A673 (cell line): ENCODE measurements at regions not wholly inside any gene's neighbourhood (a gene's known extent, or its start where the extent isn't known, plus 50 kb on each side); places are given as distances from the start of the nearest gene placed in this dataset.

Experiments
- EZH2 ChIP-seq: fragments of 200-600 bp; sonication (generic); IDR thresholded peaks from 2 replicates; pipeline ENCODE4 v1.6.1; 2017; ENCODE audit warnings: borderline replicate concordance, low read depth, mild to moderate bottlenecking, mixed read lengths, antibody characterized with exemption, low read length; ENCODE audit not compliant: poor library complexity, severe bottlenecking
- TF ChIP-seq, protein P1 (sequence below): fragments of 300-800, 200-600 bp; sonication (generic); conservative IDR thresholded peaks from 2 replicates; pipeline ENCODE4 v1.5.1; 2017; ENCODE audit warnings: low read depth, mild to moderate bottlenecking, antibody characterized with exemption, low read length, moderate library complexity, mixed read lengths

DNA sequence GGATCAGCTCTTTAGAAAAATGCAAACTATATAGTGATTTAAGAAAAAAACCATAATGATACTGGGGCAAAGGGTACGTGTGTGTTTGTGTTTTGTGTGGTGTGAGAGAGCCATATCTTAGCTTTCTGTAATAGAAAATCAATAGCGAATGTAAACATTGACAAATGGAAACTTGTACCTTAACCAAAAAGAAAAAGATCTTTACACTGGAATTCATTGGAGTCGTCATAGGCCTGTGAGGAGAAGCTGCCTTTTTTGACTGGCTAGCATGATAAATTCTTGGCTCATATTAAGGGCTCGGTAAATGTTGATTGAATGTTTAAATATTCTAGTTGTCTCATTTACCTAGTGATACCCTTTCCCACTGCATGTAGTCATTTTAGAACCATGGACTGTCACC is 161.8 kb upstream of the ASCC3 start:
- TF ChIP-seq, protein P1, sequence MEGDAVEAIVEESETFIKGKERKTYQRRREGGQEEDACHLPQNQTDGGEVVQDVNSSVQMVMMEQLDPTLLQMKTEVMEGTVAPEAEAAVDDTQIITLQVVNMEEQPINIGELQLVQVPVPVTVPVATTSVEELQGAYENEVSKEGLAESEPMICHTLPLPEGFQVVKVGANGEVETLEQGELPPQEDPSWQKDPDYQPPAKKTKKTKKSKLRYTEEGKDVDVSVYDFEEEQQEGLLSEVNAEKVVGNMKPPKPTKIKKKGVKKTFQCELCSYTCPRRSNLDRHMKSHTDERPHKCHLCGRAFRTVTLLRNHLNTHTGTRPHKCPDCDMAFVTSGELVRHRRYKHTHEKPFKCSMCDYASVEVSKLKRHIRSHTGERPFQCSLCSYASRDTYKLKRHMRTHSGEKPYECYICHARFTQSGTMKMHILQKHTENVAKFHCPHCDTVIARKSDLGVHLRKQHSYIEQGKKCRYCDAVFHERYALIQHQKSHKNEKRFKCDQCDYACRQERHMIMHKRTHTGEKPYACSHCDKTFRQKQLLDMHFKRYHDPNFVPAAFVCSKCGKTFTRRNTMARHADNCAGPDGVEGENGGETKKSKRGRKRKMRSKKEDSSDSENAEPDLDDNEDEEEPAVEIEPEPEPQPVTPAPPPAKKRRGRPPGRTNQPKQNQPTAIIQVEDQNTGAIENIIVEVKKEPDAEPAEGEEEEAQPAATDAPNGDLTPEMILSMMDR = no peak
- no peak for TF ChIP-seq EZH2
